ENCODE measurements at regions not wholly inside any gene's neighbourhood (a gene's known extent, or its start where the extent isn't known, plus 50 kb on each side); places are given as distances from the start of the nearest gene placed in this dataset.

DNA sequence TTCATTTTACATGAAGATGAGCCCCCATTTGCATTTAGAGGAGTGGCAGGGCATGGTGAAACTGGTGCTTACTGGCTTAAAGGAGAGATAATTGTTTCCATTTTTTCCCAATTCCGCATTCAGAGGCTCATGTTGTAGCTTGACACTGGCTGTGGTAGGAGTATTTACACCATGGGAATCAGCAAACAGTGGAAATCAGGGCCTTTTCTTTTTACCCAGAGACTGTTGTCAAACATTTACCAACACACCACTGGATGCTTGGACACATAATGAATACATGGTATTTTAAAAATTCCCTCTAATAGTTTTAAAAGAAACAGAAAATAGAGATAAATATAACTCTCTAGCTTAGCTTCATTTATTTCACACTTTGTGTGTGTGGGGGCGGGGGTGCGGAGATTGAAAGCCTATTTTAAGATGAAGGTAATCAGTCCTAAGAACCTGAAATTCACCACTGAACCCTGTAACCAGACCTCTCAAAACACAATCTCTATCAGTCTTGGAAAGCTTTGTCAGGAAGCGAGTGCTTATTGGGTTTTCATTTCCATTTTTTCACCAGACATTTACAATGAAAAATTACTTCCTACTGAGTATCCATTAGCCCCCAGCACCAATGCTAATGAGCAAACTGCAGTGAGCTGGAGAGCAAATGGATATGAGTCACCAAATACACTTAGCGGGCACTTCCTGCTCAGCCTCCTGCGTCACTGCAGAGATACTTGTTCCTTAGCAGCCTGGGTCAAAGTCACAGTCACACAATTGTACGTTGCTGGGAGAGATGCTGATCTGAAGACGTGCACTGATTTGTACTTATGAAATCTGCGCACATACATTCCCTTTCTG is 532.0 kb downstream of the BCKDHB start:
- no peak overlapping the region for H3K4me3 ChIP-seq (ENCODE audit: low read depth, low read length)
- no peaks in the 10 kb centered on the region for H3K36me3 ChIP-seq (ENCODE audit: insufficient read depth)
- peak; percentile 72 for DNase-seq (ENCODE audit: extremely low spot score)
- 66% methylated on average over 9 of the region's 9 CpGs for WGBS
- H3K4me1 ChIP-seq (ENCODE audit: insufficient read depth): no peaks in the 10 kb centered on the region
- no peak overlapping the region for H3K27ac ChIP-seq (ENCODE audit: low read depth)

DNA sequence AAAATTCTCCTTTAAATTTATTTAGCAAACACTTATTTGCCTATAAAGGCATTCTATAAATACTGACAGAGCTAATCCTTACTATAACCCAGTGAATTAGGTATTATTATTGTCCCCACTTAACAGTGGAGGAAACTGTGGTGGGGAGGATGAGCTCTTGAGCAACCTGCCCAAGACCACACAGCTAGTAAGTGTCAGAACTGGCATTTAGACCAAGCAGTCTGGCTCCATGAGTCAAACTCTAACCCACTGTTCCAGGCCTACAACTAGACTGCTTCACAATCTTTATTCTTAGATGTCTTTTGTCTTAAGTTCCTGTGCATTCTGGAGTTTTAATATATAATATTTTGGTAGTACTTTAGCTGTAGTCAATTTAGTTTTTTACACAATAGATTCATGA is 530.8 kb downstream of the BCKDHB start:
- H3K4me3 ChIP-seq (ENCODE audit: low read depth, low read length): no peak overlapping the region
- no peaks in the 10 kb centered on the region for H3K36me3 ChIP-seq (ENCODE audit: insufficient read depth)
- DNase-seq (ENCODE audit: extremely low spot score): no peak
- no peak overlapping the region for H3K27ac ChIP-seq (ENCODE audit: low read depth)
- H3K4me1 ChIP-seq (ENCODE audit: insufficient read depth): no peaks in the 10 kb centered on the region

DNA sequence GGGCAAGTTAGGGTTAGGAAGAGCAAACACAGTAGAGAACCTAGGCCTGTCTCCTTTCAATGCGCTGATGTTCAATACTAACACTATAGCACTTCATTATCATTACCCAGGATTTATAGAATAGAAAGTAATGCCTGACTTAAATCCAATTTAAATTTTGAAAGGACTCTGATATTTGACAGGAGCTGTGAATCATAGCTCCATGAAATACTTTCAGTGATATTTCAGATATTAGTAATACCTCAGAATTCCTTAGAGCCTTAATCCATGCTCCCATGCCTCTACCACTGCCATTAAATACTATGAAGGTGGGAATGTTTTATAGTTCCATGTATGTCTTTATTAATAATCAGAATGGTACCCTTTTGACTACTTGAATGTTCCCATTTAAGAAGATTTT is 530.2 kb downstream of the BCKDHB start:
- Histone ChIP-seq H3K4me1 (ENCODE audit: insufficient read depth) (no peaks in the 10 kb centered on the region), H3K27ac (ENCODE audit: low read depth) (no peak overlapping the region), H3K36me3 (ENCODE audit: insufficient read depth) (no peaks in the 10 kb centered on the region), H3K4me3 (ENCODE audit: low read depth, low read length) (no peak overlapping the region)
- WGBS: 100% methylated on average over 1 of the region's 1 CpG
- no peak for DNase-seq (ENCODE audit: extremely low spot score)

DNA sequence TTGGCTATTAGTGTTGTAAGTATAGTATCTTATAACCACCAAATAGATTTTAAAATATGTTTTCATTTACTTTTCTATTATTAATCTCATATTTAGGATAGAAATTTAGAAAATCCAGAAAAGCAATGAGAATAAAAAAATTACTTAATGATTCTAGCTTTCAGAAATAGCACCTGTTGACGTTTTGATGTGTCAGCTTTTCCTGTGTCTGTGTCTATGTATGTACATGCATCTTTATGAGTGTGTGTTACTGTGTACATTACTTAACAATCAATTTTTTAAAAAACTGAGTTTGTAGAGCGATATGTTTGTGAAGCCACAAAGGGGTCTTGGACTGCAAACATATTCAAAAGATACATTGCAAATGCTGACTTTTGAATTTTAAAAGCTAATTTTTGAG is 526.9 kb downstream of the BCKDHB start:
- Histone ChIP-seq H3K36me3 (ENCODE audit: insufficient read depth) (no peaks in the 10 kb centered on the region), H3K4me3 (ENCODE audit: low read depth, low read length) (no peak overlapping the region), H3K27ac (ENCODE audit: low read depth) (no peak overlapping the region), H3K4me1 (ENCODE audit: insufficient read depth) (no peaks in the 10 kb centered on the region)
- no peak for DNase-seq (ENCODE audit: extremely low spot score)
- 71% methylated on average over 2 of the region's 2 CpGs for WGBS

DNA sequence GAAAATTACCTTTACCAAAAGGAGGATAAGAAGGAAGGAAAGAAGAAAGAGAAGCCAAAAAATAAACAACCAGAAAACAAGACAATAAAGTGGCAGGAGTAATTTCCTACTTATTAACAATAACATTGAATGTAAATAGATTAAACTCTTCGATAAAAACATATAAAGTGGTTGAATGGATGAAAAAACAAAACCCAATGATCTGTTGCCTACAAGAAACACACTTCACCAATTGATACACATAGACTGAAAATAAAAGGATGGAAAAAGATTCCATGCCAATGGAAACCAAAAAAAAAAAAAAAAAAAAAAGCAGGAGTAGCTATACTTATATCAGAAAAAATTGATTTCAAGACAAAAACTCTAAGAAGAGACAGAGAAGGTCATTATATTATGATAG is 518.9 kb downstream of the BCKDHB start:
- H3K27ac ChIP-seq (ENCODE audit: low read depth): no peak overlapping the region
- no peak overlapping the region for H3K4me3 ChIP-seq (ENCODE audit: low read depth, low read length)
- H3K36me3 ChIP-seq (ENCODE audit: insufficient read depth): no peaks in the 10 kb centered on the region
- no peak for DNase-seq (ENCODE audit: extremely low spot score)
- no peaks in the 10 kb centered on the region for H3K4me1 ChIP-seq (ENCODE audit: insufficient read depth)
- WGBS: 93% methylated on average over 1 of the region's 1 CpG

GRCh38 chr6:80623066-80623815 is 516.8 kb downstream of the BCKDHB start:
- no peak for DNase-seq (ENCODE audit: extremely low spot score)
- Histone ChIP-seq H3K4me1 (ENCODE audit: insufficient read depth) (no peaks in the 10 kb centered on the region), H3K4me3 (ENCODE audit: low read depth, low read length) (no peak overlapping the region), H3K27ac (ENCODE audit: low read depth) (no peak overlapping the region), H3K36me3 (ENCODE audit: insufficient read depth) (no peaks in the 10 kb centered on the region)

DNA sequence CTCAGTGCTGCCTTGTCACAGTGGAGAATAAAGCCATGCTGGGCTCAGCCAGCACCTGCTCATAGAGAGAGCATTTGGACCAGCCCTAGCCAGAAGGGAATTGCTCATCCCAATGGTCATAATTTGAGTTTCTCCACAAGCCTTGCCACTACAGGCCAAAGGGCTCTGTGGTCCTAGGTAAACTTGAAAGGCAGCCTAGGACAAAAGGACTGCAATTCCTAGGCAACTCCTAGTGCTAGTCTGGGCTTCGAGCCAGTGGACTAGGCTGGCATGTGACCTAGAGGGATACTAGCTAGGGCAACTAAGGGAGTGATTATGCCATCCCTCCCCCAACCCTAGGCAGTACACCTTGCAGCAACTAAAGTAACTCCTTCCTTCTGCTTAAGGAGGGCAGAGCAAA is 516.2 kb downstream of the BCKDHB start:
- H3K27ac ChIP-seq (ENCODE audit: low read depth): no peak overlapping the region
- 90% methylated on average over 1 of the region's 1 CpG for WGBS
- no peak for DNase-seq (ENCODE audit: extremely low spot score)
- H3K4me1 ChIP-seq (ENCODE audit: insufficient read depth): no peaks in the 10 kb centered on the region
- no peaks in the 10 kb centered on the region for H3K36me3 ChIP-seq (ENCODE audit: insufficient read depth)
- H3K4me3 ChIP-seq (ENCODE audit: low read depth, low read length): no peak overlapping the region

DNA sequence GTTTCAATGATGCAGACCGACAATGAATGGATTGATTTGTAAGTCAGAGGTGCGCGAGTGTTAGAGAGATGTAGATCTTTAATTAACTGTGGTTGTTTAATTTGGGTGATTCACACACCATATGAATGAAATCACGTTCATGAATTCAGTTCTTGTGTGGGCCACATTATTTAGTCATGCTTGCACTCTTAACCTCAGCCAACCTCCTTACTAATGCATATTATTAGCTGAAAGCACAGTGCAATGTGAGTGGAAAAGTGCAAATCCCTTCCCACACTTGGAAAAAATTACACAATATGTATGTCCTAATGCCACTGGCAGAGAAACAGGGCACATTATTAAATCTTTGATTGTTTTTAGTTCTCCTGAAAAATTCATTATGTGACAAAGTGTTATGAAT is 512.5 kb downstream of the BCKDHB start:
- Histone ChIP-seq H3K36me3 (ENCODE audit: insufficient read depth) (no peaks in the 10 kb centered on the region), H3K4me3 (ENCODE audit: low read depth, low read length) (no peak overlapping the region), H3K27ac (ENCODE audit: low read depth) (no peak overlapping the region), H3K4me1 (ENCODE audit: insufficient read depth) (no peaks in the 10 kb centered on the region)
- no peak for DNase-seq (ENCODE audit: extremely low spot score)
- WGBS: 75% methylated on average over 4 of the region's 4 CpGs

- Histone ChIP-seq H3K4me1 (ENCODE audit: insufficient read depth) (no peaks in the 10 kb centered on the region), H3K36me3 (ENCODE audit: insufficient read depth) (no peaks in the 10 kb centered on the region), H3K27ac (ENCODE audit: low read depth) (no peak overlapping the region), H3K4me3 (ENCODE audit: low read depth, low read length) (no peak overlapping the region)
- whole genome bisulfite sequencing: 79% methylated on average over 1 of the region's 1 CpG
- DNase-seq (ENCODE audit: extremely low spot score): no peak
Observed at GRCh38 chr6:80610846-80611245, 504.4 kb downstream of the BCKDHB start.

DNA sequence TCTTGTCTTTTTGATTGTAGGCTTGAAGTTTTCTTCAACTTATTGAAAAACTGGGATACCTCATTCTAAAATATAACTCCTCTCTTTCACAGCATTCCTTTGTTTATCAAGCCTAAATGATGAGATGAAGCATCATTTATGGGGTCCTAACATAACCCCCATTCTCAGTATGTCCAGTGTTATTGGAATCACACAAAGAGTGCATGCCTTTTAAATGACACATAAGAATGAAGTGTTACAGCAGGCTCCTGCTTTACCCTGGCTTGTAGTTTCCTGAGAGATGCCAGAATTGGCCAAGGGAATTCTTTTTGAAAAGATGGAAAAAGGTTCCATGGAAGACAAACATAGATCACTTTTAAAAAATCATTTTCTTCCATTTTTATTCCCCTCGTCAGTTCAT is 502.4 kb downstream of the BCKDHB start:
- H3K4me3 ChIP-seq (ENCODE audit: low read depth, low read length): no peak overlapping the region
- DNase-seq (ENCODE audit: extremely low spot score): no peak
- H3K36me3 ChIP-seq (ENCODE audit: insufficient read depth): no peaks in the 10 kb centered on the region
- H3K4me1 ChIP-seq (ENCODE audit: insufficient read depth): no peaks in the 10 kb centered on the region
- no peak overlapping the region for H3K27ac ChIP-seq (ENCODE audit: low read depth)
- WGBS: 95% methylated on average over 1 of the region's 1 CpG

DNA sequence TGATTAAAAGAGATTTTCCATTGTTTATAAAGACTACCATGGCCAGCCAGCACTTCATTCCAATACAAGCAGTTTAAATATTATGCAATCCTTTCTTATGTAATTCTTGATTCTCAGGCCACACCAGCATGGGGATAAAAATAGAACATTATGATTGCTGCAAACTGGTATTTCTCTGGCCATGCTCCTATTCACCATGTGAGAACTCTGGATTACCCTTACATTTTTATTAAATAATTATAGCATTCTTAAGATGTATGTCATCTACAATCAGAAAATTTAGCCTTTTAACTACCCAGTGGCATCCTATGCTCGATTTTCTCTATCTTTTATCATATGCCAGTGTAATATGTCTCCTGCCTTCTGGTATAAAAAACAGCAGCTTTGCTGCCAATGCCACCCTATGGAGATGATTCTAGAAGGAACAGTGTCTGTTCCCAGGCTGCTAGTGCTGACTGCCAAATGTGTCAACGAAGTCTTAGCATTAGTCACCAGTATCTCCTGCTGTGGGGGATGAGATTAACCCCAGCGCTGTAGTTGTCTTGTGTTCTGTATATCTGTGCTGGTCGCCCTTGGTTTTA is 501.4 kb downstream of the BCKDHB start:
- Histone ChIP-seq H3K27ac (ENCODE audit: low read depth) (no peak overlapping the region), H3K4me3 (ENCODE audit: low read depth, low read length) (no peak overlapping the region), H3K4me1 (ENCODE audit: insufficient read depth) (no peaks in the 10 kb centered on the region), H3K36me3 (ENCODE audit: insufficient read depth) (no peaks in the 10 kb centered on the region)
- DNase-seq (ENCODE audit: extremely low spot score): no peak
- 54% methylated on average over 4 of the region's 4 CpGs for WGBS

DNA sequence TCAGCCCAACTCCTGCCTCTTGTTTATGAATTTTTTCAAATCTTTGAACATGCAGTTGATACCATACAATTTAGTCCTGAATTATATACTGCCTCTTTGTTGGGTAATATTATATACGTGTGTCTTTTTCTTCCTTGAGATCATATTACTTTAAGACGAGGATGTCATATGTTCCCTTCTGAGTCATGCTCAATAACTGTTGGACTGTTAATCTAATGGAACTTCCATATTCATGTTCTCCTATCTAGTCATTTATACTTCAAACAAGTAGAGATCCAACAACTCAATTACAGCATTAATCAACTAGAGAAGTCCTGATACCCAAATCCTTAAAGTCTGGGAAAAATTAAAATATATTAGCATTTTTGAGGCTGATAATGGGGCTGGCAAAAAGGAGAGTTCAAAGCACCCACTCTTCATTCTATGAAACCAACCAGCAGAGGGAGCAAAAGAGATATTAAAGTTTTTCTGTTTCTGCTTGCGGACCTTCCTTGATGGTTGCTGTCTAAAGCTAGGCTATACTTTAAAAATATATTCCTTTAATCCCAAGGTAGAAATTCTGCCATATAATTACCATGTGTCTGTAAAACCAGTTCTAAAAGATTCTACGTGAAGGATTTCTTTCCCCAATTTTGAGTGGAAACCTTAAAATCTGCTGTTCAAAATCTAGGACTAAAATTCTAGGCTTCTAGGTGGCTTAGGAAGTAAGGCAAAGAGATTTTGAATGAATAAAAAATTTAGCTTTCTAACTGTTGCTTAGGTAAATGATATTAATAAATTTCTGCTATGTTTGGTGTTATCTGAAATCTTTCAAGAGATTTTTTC is 498.9 kb downstream of the BCKDHB start:
- Histone ChIP-seq H3K4me1 (ENCODE audit: insufficient read depth) (no peaks in the 10 kb centered on the region), H3K4me3 (ENCODE audit: low read depth, low read length) (no peak overlapping the region), H3K27ac (ENCODE audit: low read depth) (no peak overlapping the region), H3K36me3 (ENCODE audit: insufficient read depth) (no peaks in the 10 kb centered on the region)
- no peak for DNase-seq (ENCODE audit: extremely low spot score)
- 55% methylated on average over 4 of the region's 4 CpGs for WGBS

GRCh38 chr6:80603679-80604078 is 497.2 kb downstream of the BCKDHB start:
- Histone ChIP-seq H3K4me3 (ENCODE audit: low read depth, low read length) (no peak overlapping the region), H3K4me1 (ENCODE audit: insufficient read depth) (no peaks in the 10 kb centered on the region), H3K27ac (ENCODE audit: low read depth) (no peak overlapping the region), H3K36me3 (ENCODE audit: insufficient read depth) (no peaks in the 10 kb centered on the region)
- DNase-seq (ENCODE audit: extremely low spot score): no peak

Measured in urinary bladder (tissue), 3 donors.